SU-DHL-6 (cell line): ENCODE measurements at regions not wholly inside any gene's neighbourhood (a gene's known extent, or its start where the extent isn't known, plus 50 kb on each side); places are given as distances from the start of the nearest gene placed in this dataset.

Source experiments
- CTCF ChIP-seq: fragments of 200-600 bp; sonication (generic); IDR thresholded peaks from one replicate; pipeline ENCODE4 v1.5.1; 2017; ENCODE audit warnings: antibody characterized with exemption, mild to moderate bottlenecking, low read length, moderate library complexity; ENCODE audit not compliant: insufficient read depth, poor library complexity, severe bottlenecking
- EZH2phosphoT487 ChIP-seq: fragments of 200-600 bp; sonication (generic), shearing (Covaris generic); conservative IDR thresholded peaks from 2 replicates; pipeline ENCODE4 v1.6.1; 2018; ENCODE audit warnings: mild to moderate bottlenecking, antibody characterized with exemption, low read length, moderate library complexity, mixed read lengths

GRCh38 chr7:115709664-115710063 is 320.9 kb downstream of the TFEC start:
- TF ChIP-seq CTCF (no peak), EZH2phosphoT487 (no peak)
